GF-D8 (cell line): ENCODE measurements at regions not wholly inside any gene's neighbourhood (a gene's known extent, or its start where the extent isn't known, plus 50 kb on each side); places are given as distances from the start of the nearest gene placed in this dataset.

Experiments
- DNase-seq: peaks from one replicate; lab custom pipeline; 2025; lab: John Stamatoyannopoulos, UW

GRCh38 chr6:168722397-168722796 is 281.4 kb downstream of the SMOC2 start:
- no peak for DNase-seq

DNA sequence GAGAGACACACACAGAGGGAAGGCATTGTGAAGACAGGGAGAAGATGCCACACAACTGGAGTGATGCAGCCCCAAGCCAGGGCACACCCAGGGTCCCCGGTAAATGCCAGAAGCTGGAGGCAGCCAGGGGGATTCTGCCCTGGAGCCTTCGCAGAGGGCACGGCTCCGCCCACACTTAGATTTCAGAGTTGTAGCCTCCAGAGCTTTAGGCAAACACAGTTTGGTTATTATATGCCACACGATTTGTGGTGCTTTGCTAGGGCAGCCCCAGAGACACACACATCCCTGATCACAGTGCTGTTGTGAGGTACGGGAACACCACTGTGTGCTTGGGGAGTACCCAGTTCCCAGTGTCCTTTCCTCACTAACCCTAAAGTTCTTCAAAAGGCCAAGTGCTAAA is 280.6 kb downstream of the SMOC2 start:
- DNase-seq, result no peak

DNA sequence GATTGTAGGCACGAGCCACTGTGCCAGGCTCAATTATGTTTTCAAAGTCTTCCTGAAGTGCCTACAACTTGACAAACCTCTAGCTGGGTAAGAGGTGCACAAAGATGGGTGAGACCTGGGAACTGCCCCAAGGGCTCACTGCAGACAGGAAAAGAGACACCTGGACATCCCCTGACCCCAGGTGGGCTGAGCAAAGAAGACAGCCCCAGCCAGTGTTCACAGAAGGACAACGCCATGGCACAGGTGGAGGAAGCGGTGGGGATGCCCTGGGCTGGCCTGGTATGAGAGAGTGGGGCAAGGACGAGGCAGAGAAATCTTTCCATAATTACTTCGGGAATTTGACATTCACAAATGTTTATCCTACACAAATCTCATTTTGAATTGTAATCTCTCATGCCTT is 278.9 kb downstream of the SMOC2 start:
- no peak for DNase-seq

DNA sequence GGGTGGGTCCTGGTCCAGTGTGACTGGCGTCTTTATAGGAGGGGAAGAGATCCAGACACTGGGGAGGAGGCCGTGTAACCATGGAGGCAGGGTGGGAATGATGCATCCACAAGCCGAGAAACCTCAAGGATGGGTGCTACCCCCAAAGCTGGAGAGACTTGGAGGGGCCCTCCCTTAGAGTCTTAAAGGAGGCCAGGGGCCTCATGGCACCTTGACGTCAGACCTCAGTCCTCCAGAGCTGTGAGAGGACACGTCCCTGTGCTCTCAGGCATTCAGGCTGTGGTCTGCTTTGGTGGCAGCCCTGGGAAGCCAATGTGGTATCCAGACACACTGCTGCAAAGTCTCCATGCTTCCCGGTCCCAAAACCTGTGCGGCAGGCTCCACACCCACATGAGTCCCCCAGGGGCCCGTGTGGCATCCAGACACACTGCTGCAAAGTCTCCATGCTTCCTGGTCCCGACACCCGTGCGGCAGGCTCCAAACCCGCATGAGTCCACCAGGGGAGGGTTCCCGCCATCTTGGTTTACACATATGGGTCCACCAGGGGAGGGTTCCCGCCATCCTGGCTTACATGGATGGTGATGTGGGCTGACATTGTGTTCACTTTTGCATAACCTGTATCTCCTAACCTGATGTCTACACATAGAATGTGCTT is 278.0 kb downstream of the SMOC2 start:
- no peak for DNase-seq
